ENCODE measurements at regions not wholly inside any gene's neighbourhood (a gene's known extent, or its start where the extent isn't known, plus 50 kb on each side); places are given as distances from the start of the nearest gene placed in this dataset.
A peak's percentile ranks its signal among the peaks of the same experiment; 100 is the strongest.

DNA sequence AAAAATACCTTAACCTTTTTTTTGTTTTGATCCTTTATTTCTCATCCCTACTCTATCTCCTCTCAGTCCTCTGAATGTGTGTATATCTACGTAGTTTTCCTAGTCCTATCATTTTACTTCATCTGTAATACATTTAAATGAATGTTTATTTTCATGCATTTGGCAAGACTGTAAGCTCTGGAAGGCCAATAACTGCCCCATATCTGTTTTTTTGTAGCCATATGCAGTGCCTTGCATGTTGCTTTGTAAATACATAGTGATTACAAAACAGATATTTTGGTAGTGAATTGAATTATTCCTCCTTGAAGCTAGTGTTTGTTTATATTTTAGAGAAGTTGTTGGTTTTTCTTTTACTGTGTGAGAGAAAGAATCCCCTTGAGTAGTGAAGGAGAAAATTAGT is 450.2 kb downstream of the PCDH18 start:
- intact Hi-C loops (cut with DNase I): no loop called here
- no peaks in the 10 kb centered on the region for H3K27me3 ChIP-seq
- no peaks in the 10 kb centered on the region for H3K36me3 ChIP-seq
- no peak overlapping the region for H3K4me3 ChIP-seq
- TF ChIP-seq POLR2A (IDR thresholded peaks at IDR 0.05) (no peak), CTCF (IDR thresholded peaks at IDR 0.05) (no peak), POLR2AphosphoS5 (IDR thresholded peaks at IDR 0.05) (no peak)
- WGBS, 2 donors: 69 to 77% methylated on average over 1 of the region's 1 CpG
- H3K9me3 ChIP-seq: no peaks in the 10 kb centered on the region
- H3K27ac ChIP-seq: no peak overlapping the region
- H3K4me1 ChIP-seq: peaks cover 0 to 10% (median 7%) of the 10 kb centered on the region in 4 donors
- no peak for DNase-seq

- Histone ChIP-seq H3K27me3 (no peaks in the 10 kb centered on the region), H3K36me3 (no peaks in the 10 kb centered on the region), H3K27ac (no peak overlapping the region), H3K4me3 (no peak overlapping the region), H3K9me3 (no peaks in the 10 kb centered on the region), H3K4me1 (no peaks in the 10 kb centered on the region)
- TF ChIP-seq EP300 (IDR thresholded peaks at IDR 0.05) (no peak), POLR2AphosphoS5 (IDR thresholded peaks at IDR 0.05) (no peak), CTCF (IDR thresholded peaks at IDR 0.05) (no peak), POLR2A (IDR thresholded peaks at IDR 0.05) (no peak)
- intact Hi-C loops (cut with DNase I): no loop called here
- peak; percentile 43 for DNase-seq
- 45 to 67% methylated on average over 3 of the region's 3 CpGs for WGBS, 2 donors
Observed at GRCh38 chr4:137076908-137077307, 455.4 kb downstream of the PCDH18 start.

- TF ChIP-seq CTCF (IDR thresholded peaks at IDR 0.05) (no peak), EP300 (IDR thresholded peaks at IDR 0.05) (no peak), POLR2AphosphoS5 (IDR thresholded peaks at IDR 0.05) (no peak), POLR2A (IDR thresholded peaks at IDR 0.05) (no peak)
Observed at GRCh38 chr4:137075586-137075985, 456.7 kb downstream of the PCDH18 start.

DNA sequence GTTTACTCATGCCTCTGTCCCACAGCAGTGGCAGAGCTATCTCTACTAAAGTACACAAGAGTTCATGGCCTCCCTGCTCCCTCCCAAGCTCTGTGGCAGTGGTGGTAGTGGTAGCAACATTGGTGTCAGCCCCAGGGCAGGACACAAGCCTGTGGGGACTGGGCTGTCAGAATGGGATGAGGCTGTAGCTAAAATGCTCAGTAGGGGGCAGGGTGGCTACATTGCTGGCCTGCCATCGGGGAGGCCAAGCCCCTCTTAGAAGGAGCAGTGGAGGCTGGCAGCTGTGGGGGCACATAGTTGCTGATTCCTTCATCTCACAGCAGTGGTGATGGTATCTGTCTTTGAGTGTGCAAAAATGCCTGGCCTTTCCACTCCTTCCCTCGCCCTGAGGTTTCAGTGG is 461.7 kb downstream of the PCDH18 start:
- H3K9me3 ChIP-seq: no peaks in the 10 kb centered on the region
- H3K27ac ChIP-seq: no peak overlapping the region
- H3K27me3 ChIP-seq: no peaks in the 10 kb centered on the region
- H3K36me3 ChIP-seq: no peaks in the 10 kb centered on the region
- DNase-seq: peak; percentile 34
- no peak overlapping the region for H3K4me3 ChIP-seq
- H3K4me1 ChIP-seq: no peaks in the 10 kb centered on the region
- TF ChIP-seq POLR2A (IDR thresholded peaks at IDR 0.05): no peak
- no peak for TF ChIP-seq POLR2AphosphoS5 (IDR thresholded peaks at IDR 0.05)
- TF ChIP-seq CTCF (IDR thresholded peaks at IDR 0.05): no peak
- intact Hi-C loops (cut with DNase I): no loop called here
- 56 to 89% methylated on average over 2 of the region's 2 CpGs for WGBS, 2 donors

More at GRCh38 chr4:137075586-137075985, 456.7 kb downstream of the PCDH18 start:
- no peaks in the 10 kb centered on the region for H3K36me3 ChIP-seq
- no peaks in the 10 kb centered on the region for H3K27me3 ChIP-seq
- H3K4me3 ChIP-seq: no peak overlapping the region
- H3K4me1 ChIP-seq: no peaks in the 10 kb centered on the region
- no peaks in the 10 kb centered on the region for H3K9me3 ChIP-seq
- no peak overlapping the region for H3K27ac ChIP-seq
- DNase-seq: no peak
- WGBS, 2 donors: 79 to 84% methylated on average over 4 of the region's 4 CpGs
- intact Hi-C loops (cut with DNase I): no loop called here

- Histone ChIP-seq H3K27ac (no peak overlapping the region), H3K27me3 (no peaks in the 10 kb centered on the region), H3K4me1 (no peaks in the 10 kb centered on the region), H3K36me3 (no peaks in the 10 kb centered on the region), H3K9me3 (no peaks in the 10 kb centered on the region), H3K4me3 (no peak overlapping the region)
- intact Hi-C loops (cut with DNase I): no loop called here
- TF ChIP-seq POLR2A (IDR thresholded peaks at IDR 0.05): no peak
- no peak for TF ChIP-seq EP300 (IDR thresholded peaks at IDR 0.05)
- no peak for TF ChIP-seq POLR2AphosphoS5 (IDR thresholded peaks at IDR 0.05)
- DNase-seq: no peak
- 91% methylated on average over 2 of the region's 2 CpGs for WGBS, 2 donors
Observed at GRCh38 chr4:137069473-137069872, 462.8 kb downstream of the PCDH18 start.
